HG03139 (cell line): ENCODE measurements at regions not wholly inside any gene's neighbourhood (a gene's known extent, or its start where the extent isn't known, plus 50 kb on each side); places are given as distances from the start of the nearest gene placed in this dataset.
A peak's percentile ranks its signal among the peaks of the same experiment; 100 is the strongest.

Source experiments
- ATAC-seq: cut with Tn5 transposase; IDR thresholded peaks from one replicate; pipeline ENCODE4 v1.9.1; 2021; ENCODE audit not compliant: unreplicated experiment

DNA sequence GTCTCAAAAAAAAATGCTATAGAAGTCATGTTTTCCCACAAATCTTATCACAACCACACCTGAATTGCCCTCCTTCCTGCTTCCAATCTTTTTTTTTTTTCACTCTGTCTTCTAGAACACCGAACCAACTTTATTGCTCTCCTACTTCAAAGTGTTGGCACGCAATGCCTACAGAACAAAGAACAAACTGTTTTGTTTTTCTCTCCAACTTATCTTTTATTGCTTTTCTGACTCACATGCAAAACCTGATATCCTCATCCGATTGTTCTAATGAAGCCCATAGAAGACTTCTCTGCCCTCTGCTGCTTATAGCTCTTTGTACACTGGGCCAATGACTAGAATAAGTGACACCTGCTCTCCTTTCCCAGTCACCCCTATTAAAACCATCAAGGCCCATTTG is 602.8 kb downstream of the EPHA4 start:
- ATAC-seq: no peak

DNA sequence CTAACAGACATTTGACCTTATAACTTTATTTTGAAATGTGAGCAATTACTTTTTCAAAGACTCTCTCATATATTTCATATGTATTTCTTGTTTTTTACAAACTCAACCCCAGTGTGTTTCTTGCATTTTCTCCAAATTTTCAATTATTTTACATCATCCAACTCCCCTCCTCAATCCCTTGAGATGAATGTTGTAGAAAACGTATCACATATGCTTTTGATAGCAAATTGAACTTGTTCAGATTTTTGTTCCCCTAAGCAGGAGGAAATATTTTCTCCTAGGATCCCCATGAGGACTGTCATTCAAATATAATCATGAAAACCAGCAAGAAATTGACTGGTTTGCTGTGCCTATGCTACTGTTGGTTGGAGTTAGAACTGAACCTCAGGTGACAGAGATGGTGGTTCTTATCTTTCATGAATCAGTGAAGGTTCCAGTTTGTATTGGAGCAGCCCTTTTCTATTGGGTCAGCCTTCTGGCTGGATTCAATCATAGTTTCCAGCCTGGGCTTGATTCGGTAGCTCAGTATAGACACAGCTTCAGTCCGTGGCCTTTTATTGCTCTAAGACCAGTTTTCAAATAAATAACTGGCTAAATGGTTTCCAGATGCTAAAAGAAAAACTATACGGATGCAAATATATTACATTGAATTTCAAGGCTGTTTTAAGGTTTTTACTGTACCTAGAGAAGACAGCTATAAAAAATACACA is 591.0 kb downstream of the EPHA4 start:
- ATAC-seq: no peak

DNA sequence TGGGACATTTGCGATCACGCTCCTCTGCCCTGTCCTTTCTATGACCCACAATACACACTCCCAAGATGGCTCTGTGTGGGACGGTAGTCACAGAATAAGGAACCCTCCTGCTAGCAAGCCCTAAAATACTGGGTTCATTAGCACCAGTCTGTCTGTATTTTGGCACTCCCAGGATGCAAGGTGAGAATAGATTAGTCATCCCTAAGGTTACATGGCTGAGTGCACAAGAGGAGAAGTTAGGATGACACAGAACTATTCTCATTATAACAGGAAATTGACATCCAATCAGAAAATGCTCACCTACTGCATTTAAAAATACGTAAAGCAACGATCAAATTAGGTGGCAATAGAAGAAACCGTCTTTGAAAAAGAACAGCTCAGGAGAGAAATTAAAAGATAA is 590.2 kb downstream of the EPHA4 start:
- ATAC-seq: no peak

DNA sequence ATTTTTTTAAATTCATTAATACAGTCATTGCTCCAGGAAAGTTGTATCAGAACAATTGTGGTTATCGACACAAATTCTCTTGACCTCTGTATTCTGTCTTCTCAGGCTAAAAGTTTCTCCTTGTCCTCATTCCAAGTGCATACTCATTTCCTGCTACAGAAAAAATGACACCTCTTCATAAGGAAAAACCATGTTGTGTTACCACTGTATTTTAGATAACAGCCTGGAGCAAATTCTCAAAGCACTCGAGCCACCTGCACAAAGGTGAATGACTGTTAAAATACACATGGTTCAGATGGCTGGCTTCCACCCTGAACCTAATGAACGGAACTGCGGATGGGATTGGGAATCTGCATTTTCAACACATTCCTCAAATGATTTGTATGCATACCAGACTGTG is 586.5 kb downstream of the EPHA4 start:
- ATAC-seq: no peak

DNA sequence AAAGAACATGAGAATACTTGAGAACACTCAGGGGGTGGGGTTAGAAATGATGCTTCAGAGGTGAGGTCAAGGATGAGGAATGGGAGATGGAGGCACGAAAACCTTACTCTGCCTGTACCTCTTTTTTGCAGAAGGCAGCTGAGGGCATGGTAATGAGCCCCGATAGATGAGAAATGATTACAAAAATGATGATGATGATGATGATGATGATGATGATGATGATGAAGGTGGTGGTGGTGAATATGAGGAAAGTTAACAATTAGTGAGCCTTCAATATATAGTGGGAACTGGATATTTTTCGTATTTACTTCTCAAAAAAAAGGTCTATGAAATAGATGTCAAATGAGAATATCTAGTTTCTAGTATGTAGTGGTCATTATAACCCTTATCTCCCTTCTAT is 584.3 kb downstream of the EPHA4 start:
- ATAC-seq: no peak

DNA sequence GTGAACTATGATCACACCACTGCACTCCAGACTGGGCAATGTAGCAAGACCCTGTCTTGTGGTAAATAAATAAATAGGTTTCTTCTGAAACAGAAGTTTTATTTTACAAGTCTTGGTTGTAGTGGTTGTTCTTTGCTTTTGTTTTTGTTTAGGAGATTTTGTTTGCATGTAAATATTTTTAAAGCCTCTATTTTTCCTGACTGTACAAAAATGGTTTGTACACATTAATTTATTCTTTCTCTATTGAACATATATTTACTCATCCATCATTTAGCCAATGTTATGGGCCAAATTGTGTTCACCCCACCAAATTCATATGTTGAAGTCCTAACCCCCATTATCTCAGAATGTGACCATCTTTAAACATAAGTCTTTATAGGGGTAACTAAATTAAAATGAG is 580.1 kb downstream of the EPHA4 start:
- ATAC-seq: no peak

DNA sequence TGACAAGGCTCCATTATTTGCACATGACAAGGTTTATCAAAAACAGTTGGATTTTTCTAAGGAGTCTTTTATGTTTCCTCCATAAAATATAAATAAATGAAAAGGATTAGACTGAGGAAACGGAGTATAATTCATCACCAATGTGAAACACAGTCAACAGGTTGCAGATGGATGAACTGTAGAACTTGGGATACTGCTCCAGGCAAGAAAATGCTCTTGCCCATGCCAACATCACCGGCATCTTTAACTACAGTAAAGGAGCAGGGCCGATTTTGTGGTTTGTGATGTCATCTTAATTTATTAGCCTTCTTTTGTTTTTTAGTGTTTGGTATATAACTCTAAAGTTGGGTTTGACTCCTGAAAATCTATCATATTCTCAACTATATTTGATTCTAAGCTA is 577.3 kb downstream of the EPHA4 start:
- no peak for ATAC-seq

DNA sequence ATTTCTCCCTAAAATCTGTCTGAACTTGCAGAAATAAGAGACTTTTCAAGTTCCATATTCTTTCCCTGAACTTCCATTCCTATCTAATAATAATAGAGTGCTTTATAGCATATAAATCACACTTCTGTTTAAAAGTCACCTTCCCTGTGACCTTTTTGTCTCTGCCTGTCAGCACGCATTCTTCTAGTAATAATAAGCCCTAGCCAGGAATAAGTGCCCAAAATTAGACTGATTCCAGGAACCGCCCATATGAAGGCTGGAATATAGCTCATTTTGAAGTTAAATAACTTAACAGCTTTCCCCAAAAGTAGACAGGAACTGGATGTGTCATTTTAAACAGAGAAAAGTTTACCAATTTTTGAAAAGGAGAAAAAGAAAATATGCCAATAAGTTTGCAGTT is 576.5 kb downstream of the EPHA4 start:
- ATAC-seq: no peak

DNA sequence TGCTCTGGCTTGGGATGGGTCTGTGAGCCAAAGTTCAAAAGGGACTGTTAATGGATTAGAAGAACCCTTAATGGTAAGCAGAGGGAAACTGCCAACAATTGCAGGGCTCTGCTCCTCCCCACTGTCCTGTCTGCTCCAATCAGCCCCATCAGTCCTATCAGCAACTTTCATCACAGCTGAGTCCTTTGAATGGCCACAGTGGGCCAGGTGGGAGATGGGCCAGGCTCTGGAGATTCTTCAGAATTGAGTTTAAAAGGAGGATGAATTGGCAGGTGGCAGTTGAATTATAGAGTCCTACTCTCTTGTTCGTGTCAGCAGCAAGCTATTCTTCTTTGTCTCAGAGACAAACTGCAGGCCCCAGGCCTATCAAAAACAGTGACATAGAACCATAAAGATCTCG is 573.9 kb downstream of the EPHA4 start:
- ATAC-seq: no peak

DNA sequence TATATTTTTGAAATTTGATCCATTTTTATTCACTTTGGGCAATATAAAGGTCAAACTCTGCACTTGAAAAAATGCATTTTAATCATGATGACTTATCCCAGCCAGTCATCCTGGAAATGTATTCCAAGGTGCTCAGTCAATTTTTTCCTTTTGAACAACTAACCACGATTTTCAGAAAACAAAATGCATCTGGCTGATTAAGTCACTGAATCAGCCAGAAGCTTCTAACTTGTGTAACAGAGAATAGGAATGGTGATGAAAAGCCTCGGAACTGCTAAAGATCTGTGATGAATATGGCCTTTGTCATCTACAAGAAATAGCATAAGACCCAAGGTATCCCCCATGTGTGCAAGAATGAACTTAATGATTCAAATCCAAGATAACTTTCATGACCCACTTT is 572.7 kb downstream of the EPHA4 start:
- ATAC-seq: no peak

DNA sequence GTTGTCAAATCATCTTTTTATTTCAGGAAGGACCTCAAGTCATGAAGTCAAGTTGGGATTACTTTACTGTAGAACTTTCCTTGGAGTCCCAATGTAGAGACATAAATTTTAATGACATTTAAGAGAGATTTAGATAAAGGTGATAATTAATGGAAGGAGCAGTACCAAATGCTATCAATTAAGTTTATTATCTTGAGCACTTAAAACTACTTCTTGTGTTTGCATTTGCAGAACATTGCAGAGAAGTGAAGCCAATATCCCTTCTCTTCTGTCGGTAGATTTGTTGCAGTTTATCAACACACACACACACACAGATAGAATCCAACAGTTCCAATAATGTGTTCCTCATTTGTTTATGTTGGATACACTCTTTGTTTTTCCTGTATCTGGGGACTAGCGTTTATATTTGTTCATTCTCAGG is 570.7 kb downstream of the EPHA4 start:
- ATAC-seq: no peak

DNA sequence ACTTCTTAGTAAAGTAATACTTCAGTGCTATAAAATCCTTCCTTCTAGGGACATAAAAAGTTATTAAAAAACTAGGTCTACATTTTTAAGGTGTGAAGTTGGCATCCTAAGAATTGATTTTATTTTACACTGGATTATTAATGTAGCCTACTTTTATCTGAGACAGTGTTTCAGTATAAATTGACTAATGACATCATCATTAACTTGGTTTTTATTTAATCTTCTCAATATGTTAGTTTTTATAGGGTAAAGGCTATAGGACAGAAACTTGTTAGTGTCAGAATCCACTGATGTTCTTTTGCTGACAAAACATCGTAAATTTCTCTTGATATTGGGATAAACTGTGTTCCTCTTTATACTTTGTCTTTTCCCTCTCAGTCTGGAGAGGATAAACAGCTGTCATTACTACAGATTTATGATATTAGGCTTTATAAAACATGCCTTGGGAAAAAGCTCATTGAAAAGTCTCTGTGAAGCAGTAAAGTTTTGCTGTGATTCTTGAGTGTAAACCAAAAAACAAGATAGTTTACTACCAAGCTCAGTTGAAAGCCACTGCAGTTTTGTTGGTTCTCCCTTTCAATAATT is 569.9 kb downstream of the EPHA4 start:
- no peak for ATAC-seq

DNA sequence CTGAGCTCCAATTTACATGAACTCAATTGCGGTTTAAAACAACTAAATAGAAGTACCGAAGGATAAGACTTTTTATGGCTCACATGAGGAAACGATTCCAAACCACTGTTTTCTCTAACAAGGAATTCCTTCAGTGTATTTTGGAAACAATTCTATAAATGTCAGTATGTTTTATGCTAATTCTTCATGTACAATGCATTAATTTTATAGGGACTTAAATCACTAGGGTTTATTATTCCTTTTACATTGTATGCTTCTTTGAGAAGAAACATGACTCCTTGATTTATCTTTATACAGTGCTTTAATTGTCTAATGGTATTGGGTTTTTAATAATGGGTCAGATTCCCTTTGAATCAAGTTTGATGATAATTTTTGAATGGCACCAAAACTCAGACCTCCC is 566.8 kb downstream of the EPHA4 start:
- ATAC-seq: no peak

DNA sequence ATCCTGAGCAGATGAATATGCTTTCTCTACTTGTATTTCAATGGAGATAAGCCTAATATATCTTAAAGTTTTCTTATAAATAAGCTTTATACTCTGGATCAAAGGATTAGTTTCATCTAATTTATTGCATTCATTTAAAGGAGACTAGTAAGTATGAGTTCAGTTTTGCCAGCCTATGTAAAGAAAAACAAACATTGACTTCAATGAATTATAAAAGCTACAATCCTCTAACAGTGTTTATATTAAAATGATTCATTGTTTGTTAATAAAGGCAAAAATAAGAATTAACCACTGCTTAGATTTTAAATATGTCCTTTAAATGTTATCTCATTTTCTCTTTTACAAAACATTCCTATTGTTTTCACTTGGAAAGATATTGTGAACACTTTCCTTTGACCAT is 566.0 kb downstream of the EPHA4 start:
- ATAC-seq: no peak

DNA sequence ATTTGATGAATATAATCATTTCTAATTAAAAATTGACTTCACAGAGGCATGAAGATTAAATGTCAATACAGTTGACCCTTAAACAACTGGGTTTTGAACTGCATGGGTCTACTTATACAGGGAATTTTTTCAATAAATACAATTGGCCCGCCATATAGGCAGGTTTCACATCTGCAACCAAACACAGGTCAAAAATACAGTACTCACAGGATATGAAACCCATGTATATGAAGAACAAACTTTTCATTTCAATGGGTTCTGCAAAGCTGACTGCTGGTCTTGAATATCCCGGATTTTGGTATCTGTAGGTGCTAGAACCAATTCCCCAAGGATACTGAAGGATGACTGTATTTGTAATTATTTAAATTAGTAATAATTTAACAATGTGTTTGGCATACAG is 555.6 kb downstream of the EPHA4 start:
- ATAC-seq: no peak

DNA sequence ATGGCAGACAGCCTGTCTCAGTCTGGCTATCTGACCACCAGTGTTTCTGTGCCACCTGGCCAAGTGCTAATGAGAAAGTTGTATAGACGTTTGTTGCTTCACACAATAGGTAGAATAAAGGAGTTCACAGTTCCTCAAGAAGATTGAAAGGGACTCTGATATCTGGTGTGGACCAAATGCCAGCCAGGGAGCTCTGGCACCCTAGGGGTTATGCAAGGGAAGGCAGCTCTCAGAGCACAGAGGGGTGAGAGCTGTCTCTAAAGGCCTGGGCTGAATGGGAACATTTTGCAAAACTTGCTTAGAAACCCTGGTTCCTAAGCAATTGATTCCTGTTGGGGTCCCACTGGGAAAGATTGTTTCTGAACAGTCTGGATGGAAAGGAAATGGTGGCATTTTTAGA is 553.8 kb downstream of the EPHA4 start:
- no peak for ATAC-seq

DNA sequence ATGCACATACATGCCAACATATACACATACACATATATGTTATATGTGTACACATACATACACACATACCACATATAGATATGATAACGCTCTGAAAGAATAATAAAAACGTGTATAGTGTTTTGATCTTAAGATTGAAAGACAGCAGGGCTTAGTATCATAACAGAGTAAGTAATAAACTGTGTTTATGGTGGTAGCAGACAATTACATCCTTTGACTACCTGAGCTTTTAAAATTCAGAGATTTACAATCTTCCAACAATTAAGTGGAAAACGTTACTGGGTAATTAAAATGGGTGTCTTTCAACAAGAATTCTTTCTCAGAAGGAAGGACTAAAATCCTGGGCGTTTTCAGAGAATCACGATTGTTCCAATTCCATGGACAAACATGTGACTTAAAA is 552.4 kb downstream of the EPHA4 start:
- no peak for ATAC-seq

DNA sequence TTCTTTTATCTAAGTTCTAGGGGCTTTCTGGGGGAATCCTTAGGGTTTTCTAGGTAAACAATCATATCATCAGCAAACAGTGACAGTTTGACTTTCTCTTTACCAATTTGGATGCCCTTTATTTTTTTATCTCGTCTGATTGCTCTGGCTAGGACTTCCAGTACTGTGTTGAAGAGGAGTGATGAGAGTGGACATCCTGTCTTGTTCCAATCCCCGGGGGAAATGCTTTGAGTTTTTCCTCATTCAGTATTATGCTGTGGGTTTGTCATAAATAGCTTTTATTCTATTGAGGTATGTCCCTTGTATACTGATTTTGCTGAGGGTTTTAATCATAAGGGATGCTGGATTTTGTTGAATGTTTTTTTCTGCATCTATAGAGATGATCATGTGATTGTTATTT is 549.5 kb downstream of the EPHA4 start:
- no peak for ATAC-seq

DNA sequence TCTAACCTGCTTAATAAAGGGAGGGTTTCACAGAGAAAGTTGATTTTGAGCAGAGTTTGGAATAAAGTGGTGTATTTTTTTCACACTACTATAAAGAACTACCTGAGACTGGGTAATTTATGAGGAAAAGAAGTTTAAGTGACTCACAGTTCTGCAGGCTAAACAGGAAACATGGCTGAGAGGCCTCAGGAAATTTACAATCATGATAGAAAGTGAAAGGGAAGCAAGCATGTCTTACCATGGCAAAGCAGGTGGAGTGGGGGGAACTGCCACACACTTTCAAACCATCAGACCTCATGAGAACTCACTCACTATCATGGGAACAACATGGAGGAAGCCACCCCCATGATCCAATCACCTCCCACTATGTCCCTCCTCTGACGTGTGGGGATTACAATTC is 546.7 kb downstream of the EPHA4 start:
- ATAC-seq: peak; percentile 44

DNA sequence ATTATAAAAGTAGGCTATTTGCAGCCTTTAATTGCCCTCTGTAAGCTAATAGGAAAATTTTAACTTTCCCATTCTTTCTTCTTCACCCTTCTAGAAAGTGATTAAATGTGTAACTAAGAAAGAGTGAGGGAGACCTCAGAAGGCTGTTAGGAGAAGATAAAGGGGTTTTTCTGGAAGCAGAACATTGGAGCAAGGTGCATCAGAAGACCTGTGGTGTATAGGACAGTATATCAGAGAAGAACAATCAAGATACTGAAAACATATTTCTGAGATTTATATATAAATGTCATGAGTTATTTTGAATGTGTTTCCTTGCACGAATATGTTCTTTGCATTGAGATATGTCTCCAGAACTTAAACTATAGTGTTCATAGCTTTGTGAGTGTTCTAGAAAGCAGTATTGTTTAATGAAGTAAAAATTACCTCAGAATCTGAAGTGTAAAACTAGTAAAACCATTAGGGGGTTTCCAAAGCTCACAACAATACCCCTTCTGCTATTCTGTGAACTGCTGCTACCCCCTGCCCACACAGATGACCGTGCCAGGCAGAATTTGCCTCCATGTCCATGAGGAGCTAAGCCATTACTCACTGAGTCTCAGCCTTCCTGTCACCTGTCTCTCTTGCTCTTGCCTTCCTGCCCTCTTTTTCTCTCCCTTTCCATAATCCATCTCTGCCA is 537.9 kb downstream of the EPHA4 start:
- no peak for ATAC-seq

DNA sequence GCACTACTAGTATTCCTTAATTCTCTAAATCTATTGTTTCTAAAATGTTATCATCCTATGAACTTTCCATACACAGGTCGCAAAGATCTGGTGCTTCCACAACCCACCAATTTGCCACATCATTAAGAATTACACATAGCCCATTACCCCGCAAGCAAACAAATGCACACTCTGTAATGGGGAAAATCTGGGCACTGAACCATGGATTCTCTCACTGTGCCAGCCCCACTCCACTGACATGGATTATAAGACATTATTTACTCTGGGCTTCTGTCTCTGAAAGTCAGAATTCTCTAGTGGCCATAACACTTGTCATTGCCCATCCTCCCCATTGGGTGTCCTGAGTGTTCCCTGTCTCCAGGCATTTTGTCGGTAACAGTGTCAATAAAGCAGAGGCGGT is 537.1 kb downstream of the EPHA4 start:
- ATAC-seq: no peak

DNA sequence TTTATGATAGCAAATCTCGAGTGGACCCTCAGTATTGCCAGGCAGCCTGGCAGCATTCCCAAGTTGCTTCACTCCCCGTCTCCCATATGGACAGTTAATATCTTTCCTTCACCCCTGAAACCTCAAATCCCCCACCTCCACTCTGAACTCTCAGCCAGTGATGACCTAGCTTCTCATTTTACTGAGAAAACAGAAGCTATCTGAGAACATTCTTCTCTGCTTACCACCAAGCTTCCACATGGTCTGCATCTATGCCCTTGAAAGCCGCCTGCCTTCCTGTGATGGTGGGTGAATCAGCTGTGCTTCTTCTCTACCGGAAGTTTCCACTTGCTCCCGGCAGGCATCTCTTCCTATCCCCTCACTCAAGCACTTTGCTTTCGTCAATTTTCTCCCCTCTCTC is 529.2 kb downstream of the EPHA4 start:
- ATAC-seq: no peak

DNA sequence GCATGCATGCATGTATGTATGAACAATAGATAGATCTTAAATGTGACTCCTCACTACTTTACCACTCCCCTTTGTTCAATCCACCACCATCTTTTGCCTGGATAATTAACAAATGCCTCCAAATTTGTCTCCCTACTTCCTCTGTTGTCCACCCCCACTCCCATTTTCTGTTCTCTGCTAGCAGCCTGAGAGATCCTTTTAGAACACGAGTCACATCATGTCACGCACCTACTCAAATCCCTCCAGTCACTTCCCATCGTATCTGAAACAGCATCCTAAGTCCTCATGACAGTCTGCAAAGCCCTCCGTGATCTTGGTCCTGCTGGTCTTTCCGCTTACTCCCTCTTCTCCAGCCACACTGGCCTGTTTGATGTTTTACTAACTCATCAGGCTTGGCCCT is 527.3 kb downstream of the EPHA4 start:
- ATAC-seq: no peak
